ENCODE measurements at regions not wholly inside any gene's neighbourhood (a gene's known extent, or its start where the extent isn't known, plus 50 kb on each side); places are given as distances from the start of the nearest gene placed in this dataset.

DNA sequence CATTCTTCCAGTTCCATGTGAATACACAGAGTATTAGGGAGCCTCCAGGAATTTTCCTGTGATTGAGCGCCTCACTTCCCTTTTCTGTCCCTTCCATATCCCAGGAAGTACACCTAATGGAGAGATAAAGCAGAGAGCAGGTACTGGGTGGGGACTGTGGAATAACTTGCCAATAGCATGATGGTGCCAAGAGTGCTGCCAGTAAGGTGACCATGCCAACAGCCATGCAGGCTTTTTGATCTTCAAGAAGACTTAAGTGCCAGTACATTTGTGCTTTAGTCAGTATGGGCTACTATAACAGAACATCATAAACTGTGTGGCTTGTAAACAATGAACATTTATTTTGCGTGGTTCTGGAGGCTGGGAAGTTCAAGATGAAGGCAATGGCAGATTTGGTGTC lies 160.2 kb upstream of the RIMS1 start:
- TF ChIP-seq POLR2A (IDR thresholded peaks at IDR 0.05): no peak
- TF ChIP-seq CTCF (IDR thresholded peaks at IDR 0.05): no peak
